H1 (cell line): ENCODE measurements at regions not wholly inside any gene's neighbourhood (a gene's known extent, or its start where the extent isn't known, plus 50 kb on each side); places are given as distances from the start of the nearest gene placed in this dataset.

Experiments
- CTCF ChIA-PET: fragments of 300-600 bp; sonication (Branson Sonifier 250); formaldehyde crosslinking; loops from one replicate; lab custom pipeline; 2021; ENCODE audit not compliant: partially characterized antibody; lab: Charles Lee
- POLR2A ChIA-PET: fragments of 300-600 bp; sonication (Branson Sonifier 250); formaldehyde crosslinking; loops from one replicate; lab custom pipeline; 2021; ENCODE audit warnings: inconsistent platforms; ENCODE audit not compliant: partially characterized antibody; lab: Charles Lee
- DNase-seq, 2 experiments: peaks; one replicate each; pipeline versions ENCODE4 v3.0.0 to v3.0.0-alpha.2; 2010 to 2022; ENCODE audit warnings: low spot score in 2 of 2, low read depth in 1 of 2, mixed read lengths in 1 of 2
- FAIRE-seq: peaks from 2 replicates; lab custom pipeline; 2011; peaks lifted over from hg19 to GRCh38; lab: Jason Lieb, UNC
- H2AFZ ChIP-seq: 2 replicates; pipeline ENCODE4 v1.8.1; 2012; ENCODE audit warnings: low read length, inconsistent platforms
- H2AK5ac ChIP-seq: 2 replicates; pipeline ENCODE4 v1.6.1; 2013; ENCODE audit warnings: low read depth, low read length
- H2BK120ac ChIP-seq: replicated peaks from 2 replicates; pipeline ENCODE3; 2013; ENCODE audit warnings: low read depth, low read length, inconsistent platforms
- H2BK12ac ChIP-seq: 2 replicates; pipeline ENCODE4 v1.6.1; 2013; ENCODE audit warnings: low read depth, low read length
- H2BK15ac ChIP-seq: 2 replicates; pipeline ENCODE4 v1.6.1; 2013; ENCODE audit warnings: low read length
- H2BK20ac ChIP-seq: 2 replicates; pipeline ENCODE4 v1.6.1; 2013; ENCODE audit warnings: low read length
- H2BK5ac ChIP-seq: 2 replicates; pipeline ENCODE4 v1.6.1; 2013; ENCODE audit warnings: low read depth, low read length
- H3K14ac ChIP-seq: 2 replicates; pipeline ENCODE4 v1.6.1; 2013; ENCODE audit warnings: inconsistent platforms; ENCODE audit not compliant: insufficient read length
- H3K18ac ChIP-seq: 2 replicates; pipeline ENCODE4 v1.6.1; 2013; ENCODE audit warnings: low read length; ENCODE audit errors: extremely low read depth
- H3K23ac ChIP-seq: 2 replicates; pipeline ENCODE4 v1.6.1; 2013; ENCODE audit warnings: inconsistent platforms; ENCODE audit not compliant: insufficient read length
- H3K23me2 ChIP-seq: 2 replicates; pipeline ENCODE4 v1.6.1; 2013; ENCODE audit warnings: low read depth, low read length
- H3K27ac ChIP-seq: 2 replicates; pipeline ENCODE4 v1.6.1; 2011; ENCODE audit warnings: low read depth, low read length, inconsistent platforms
- H3K27me3 ChIP-seq, 4 experiments: replicated peaks in 1 of 4; 1 replicate in 1 of 4; 2 replicates in 3 of 4; pipeline versions ENCODE4 v1.6.1 to v1.8.1; 2011 to 2013; ENCODE audit warnings: low read length in 3 of 4, mild to moderate bottlenecking in 3 of 4, inconsistent platforms in 2 of 4, mixed read lengths in 2 of 4, moderate library complexity in 1 of 4; ENCODE audit not compliant: control insufficient read depth in 3 of 4, insufficient read depth in 3 of 4; ENCODE audit errors: extremely low read depth in 1 of 4
- H3K36me3 ChIP-seq, 4 experiments: 2 replicates each; pipeline versions ENCODE4 v1.6.1 to v1.8.1; 2011 to 2013; ENCODE audit warnings: mild to moderate bottlenecking in 4 of 4, low read length in 3 of 4, moderate library complexity in 2 of 4, control low read depth in 1 of 4, inconsistent platforms in 1 of 4; ENCODE audit not compliant: insufficient read depth in 4 of 4, control insufficient read depth in 2 of 4
- H3K4ac ChIP-seq: replicated peaks from 2 replicates; pipeline ENCODE3; 2013; ENCODE audit warnings: low read length, low read depth, mixed read lengths, inconsistent platforms; ENCODE audit not compliant: insufficient read length
- H3K4me1 ChIP-seq, 4 experiments: replicated peaks in 1 of 4; 1 replicate in 1 of 4; 2 replicates in 3 of 4; pipeline versions ENCODE4 v1.6.1 to v1.8.1; 2011 to 2013; ENCODE audit warnings: low read length in 3 of 4, inconsistent platforms in 2 of 4, mixed read lengths in 1 of 4; ENCODE audit not compliant: insufficient read depth in 4 of 4, control insufficient read depth in 3 of 4
- H3K4me2 ChIP-seq, 2 experiments: 2 replicates each; pipeline versions ENCODE4 v1.6.1 to v1.8.1; 2011 to 2013; ENCODE audit warnings: low read depth in 2 of 2, low read length in 2 of 2, control low read depth in 1 of 2, inconsistent platforms in 1 of 2, mild to moderate bottlenecking in 1 of 2; ENCODE audit not compliant: insufficient read depth in 1 of 2
- H3K4me3 ChIP-seq, 4 experiments: fragments of 200-600, 300-600 bp in 1 of 4; sonication (generic), shearing (Covaris generic), sonication (Bioruptor Twin) in 1 of 4; 2 replicates each; pipeline versions ENCODE4 v1.5.1 to v1.8.1; 2011 to 2016; ENCODE audit warnings: low read length in 4 of 4, low read depth in 3 of 4, control low read depth in 2 of 4, inconsistent platforms in 2 of 4, mild to moderate bottlenecking in 2 of 4, mixed read lengths in 1 of 4, moderate library complexity in 1 of 4; ENCODE audit not compliant: insufficient read depth in 2 of 4; ENCODE audit errors: extremely low read depth in 1 of 4
- H3K56ac ChIP-seq: replicated peaks from 2 replicates; pipeline ENCODE3; 2013; ENCODE audit warnings: low read depth, mild to moderate bottlenecking, mixed read lengths, low read length, inconsistent platforms; ENCODE audit not compliant: insufficient read length
- H3K79me1 ChIP-seq: 2 replicates; pipeline ENCODE4 v1.6.1; 2013; ENCODE audit warnings: low read depth, low read length, control low read depth
- H3K79me2 ChIP-seq, 2 experiments: 2 replicates each; pipeline versions ENCODE4 v1.6.1 to v1.8.1; 2012 to 2013; ENCODE audit warnings: low read length in 2 of 2, mild to moderate bottlenecking in 2 of 2, inconsistent platforms in 1 of 2; ENCODE audit not compliant: insufficient read depth in 2 of 2, control insufficient read depth in 1 of 2
- H3K9ac ChIP-seq, 4 experiments: replicated peaks in 1 of 4; 1 replicate in 1 of 4; 2 replicates in 3 of 4; pipeline versions ENCODE4 v1.6.1 to v1.8.1; 2011 to 2013; ENCODE audit warnings: low read depth in 3 of 4, low read length in 3 of 4, control low read depth in 2 of 4, mild to moderate bottlenecking in 2 of 4, moderate library complexity in 2 of 4, inconsistent platforms in 1 of 4; ENCODE audit errors: extremely low read depth in 1 of 4
- H3K9me3 ChIP-seq, 2 experiments: 2 replicates each; pipeline versions ENCODE4 v1.6.1 to v1.8.1; 2012 to 2013; ENCODE audit warnings: mild to moderate bottlenecking in 2 of 2, moderate library complexity in 2 of 2, control low read depth in 1 of 2, inconsistent platforms in 1 of 2, low read depth in 1 of 2, low read length in 1 of 2, mixed read lengths in 1 of 2; ENCODE audit not compliant: insufficient read depth in 2 of 2
- H4K20me1 ChIP-seq, 2 experiments: replicated peaks in 1 of 2; 2 replicates each; pipeline versions ENCODE3 to v1.8.1; 2011 to 2013; ENCODE audit warnings: inconsistent platforms in 2 of 2, low read length in 2 of 2, mild to moderate bottlenecking in 1 of 2; ENCODE audit not compliant: insufficient read depth in 2 of 2, control insufficient read depth in 1 of 2
- H4K5ac ChIP-seq: 2 replicates; pipeline ENCODE4 v1.6.1; 2013; ENCODE audit warnings: low read length, low read depth, mixed read lengths, inconsistent platforms; ENCODE audit not compliant: insufficient read length
- H4K8ac ChIP-seq: 2 replicates; pipeline ENCODE4 v1.8.0; 2013; ENCODE audit warnings: mild to moderate bottlenecking, moderate library complexity, low read length, inconsistent platforms; ENCODE audit not compliant: insufficient read depth; ENCODE audit errors: extremely low read depth
- H4K91ac ChIP-seq: replicated peaks from 2 replicates; pipeline ENCODE3; 2013; ENCODE audit warnings: low read length, mixed read lengths, inconsistent platforms; ENCODE audit not compliant: insufficient read length
- HDAC6 ChIP-seq: IDR thresholded peaks from one replicate; pipeline ENCODE4 v1.7.1; 2012; ENCODE audit warnings: low read depth, mild to moderate bottlenecking, inconsistent platforms, low read length, moderate library complexity
- SIX5 ChIP-seq: IDR thresholded peaks from 2 replicates; pipeline ENCODE4 v1.6.1; 2011; ENCODE audit warnings: mild to moderate bottlenecking, low read depth, low read length
- SUZ12 ChIP-seq: fragments of 200-600 bp; sonication (generic); IDR thresholded peaks from 2 replicates; pipeline ENCODE4 v1.6.1; 2012; ENCODE audit warnings: mild to moderate bottlenecking, inconsistent platforms, low read length, moderate library complexity, mixed read lengths
- WGBS, 2 experiments: shearing (Covaris generic) in 1 of 2; methylation state at CpG; one replicate each; pipeline versions ENCODE4 v1.1.6 to v1.1.7; 2013 to 2015; ENCODE audit warnings: low lambda C conversion rate in 2 of 2, mixed read lengths in 2 of 2, inconsistent platforms in 1 of 2, low coverage in 1 of 2, missing lambda C conversion rate in 1 of 2; ENCODE audit not compliant: insufficient replicate concordance in 2 of 2, insufficient coverage in 1 of 2, insufficient read length in 1 of 2; ENCODE audit errors: extremely low coverage in 1 of 2, missing lambda C conversion rate in 1 of 2; 5-methylcytosine and 5-hydroxymethylcytosine counted together

GRCh38 chr15:31457161-31457560 lies 130.5 kb downstream of the KLF13 start:
- H2AK5ac ChIP-seq: no peak overlapping the region
- TF ChIP-seq HDAC6 (no peak), SUZ12 (no peak), SIX5 (no peak)
- TF ChIP-seq, all 59 proteins: peak for 0
- Histone ChIP-seq H2BK20ac (no peak overlapping the region), H3K4me3 (no peak overlapping the region), H2AFZ (no peak overlapping the region), H3K18ac (no peak overlapping the region), H4K20me1 (no peaks in the 10 kb centered on the region), H3K4me2 (no peak overlapping the region), H3K79me1 (no peaks in the 10 kb centered on the region), H3K27me3 (no peaks in the 10 kb centered on the region), H3K4me1 (peaks cover 0 to 6% (median 0%) of the 10 kb centered on the region in 4 experiments; a peak in 4 of 7 replicates), H3K56ac (no peak overlapping the region), H4K8ac (no peak overlapping the region), H3K9ac (no peak overlapping the region), H3K79me2 (no peaks in the 10 kb centered on the region), H3K27ac (no peak overlapping the region), H2BK12ac (no peak overlapping the region), H3K23me2 (no peaks in the 10 kb centered on the region), H4K91ac (no peak overlapping the region), H3K14ac (no peak overlapping the region), H3K4ac (no peak overlapping the region), H4K5ac (no peak overlapping the region), H2BK120ac (no peak overlapping the region), H3K36me3 (no peaks in the 10 kb centered on the region), H3K23ac (no peak overlapping the region), H2BK5ac (no peak overlapping the region), H3K9me3 (no peaks in the 10 kb centered on the region), H2BK15ac (no peak overlapping the region)
- POLR2A ChIA-PET: no interaction called here
- WGBS, 2 experiments: 72% methylated on average over 5 of the region's 5 CpGs; no CpG with 5 or more reads in 1 of the 2 experiments
- CTCF ChIA-PET: interaction anchor here (0.6 to 12.6 kb wide), 9 partner anchors 12 to 257 kb away, joined by 3 to 98 read pairs (median 5); no protein-coding TSS in a partner anchor
- FAIRE-seq (no peak), DNase-seq (no peak)
